ENCODE measurements at regions not wholly inside any gene's neighbourhood (a gene's known extent, or its start where the extent isn't known, plus 50 kb on each side); places are given as distances from the start of the nearest gene placed in this dataset.

DNA sequence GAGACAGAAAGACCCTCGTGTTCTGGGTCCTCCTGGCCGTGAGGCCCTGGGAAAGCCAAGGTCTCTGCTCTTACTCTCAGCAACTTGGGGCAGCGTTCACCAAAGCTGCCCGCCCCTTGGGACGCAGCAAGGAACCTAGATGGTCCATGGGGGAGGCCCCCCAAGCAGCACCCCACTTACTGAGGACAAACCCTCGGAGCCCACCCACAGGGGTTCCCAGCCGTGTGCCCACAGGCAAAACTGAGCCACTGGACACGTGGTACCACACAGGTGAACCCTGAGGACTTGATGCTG, 166.2 kb upstream of the IQSEC1 start:
- DNase-seq (ENCODE audit: insufficient read length, low spot score) = no peak
- FAIRE-seq = no peak
- no peak for TF ChIP-seq PAX5 (IDR thresholded peaks at IDR 0.05; ENCODE audit: insufficient read depth, low read length, severe bottlenecking)
- TF ChIP-seq POLR2AphosphoS5 (IDR thresholded peaks at IDR 0.05; ENCODE audit: low read depth, low read length) = no peak
- no peak for TF ChIP-seq POU2F2 (IDR thresholded peaks at IDR 0.05; ENCODE audit: low read depth, low read length)
- no peak for TF ChIP-seq POLR2A (IDR thresholded peaks at IDR 0.05; ENCODE audit: low read depth, low read length)

DNA sequence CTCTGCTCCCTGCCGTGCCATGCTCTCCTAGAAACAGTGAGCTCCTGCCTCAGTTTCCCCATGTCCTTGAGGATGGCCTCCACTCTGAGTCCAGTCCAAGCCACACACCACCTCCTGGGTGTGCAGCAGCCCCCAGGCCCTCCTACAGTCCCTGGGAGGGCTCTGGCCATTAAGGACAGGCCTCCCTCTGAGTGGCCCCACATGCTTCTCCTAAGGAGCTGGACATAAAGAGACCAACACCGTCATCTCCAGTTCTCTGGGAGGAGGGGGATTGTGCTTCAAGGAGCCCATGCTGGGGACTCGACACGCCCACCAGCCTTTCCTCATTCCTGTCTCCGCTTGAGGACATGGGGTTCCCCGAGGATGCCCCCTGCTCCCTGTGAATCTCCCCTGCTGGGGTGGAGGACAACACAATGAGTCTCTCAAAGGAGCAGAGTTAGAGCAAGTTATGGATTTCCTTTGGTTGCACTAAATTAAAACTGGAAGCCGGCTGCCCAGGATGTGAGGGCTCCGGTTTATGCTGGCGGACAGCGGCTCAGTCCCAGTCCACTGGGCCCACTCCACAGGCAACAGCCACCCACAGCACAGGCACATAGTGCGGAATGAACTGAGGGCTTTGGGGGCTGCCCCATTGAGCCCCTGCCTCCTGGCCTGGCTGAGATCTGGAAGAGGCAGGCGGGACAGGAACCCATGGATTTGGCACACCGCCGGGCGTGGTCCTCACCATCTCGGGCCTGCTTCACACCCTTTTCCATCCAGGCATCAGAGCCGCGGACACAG, 165.6 kb upstream of the IQSEC1 start:
- TF ChIP-seq POU2F2 (IDR thresholded peaks at IDR 0.05; ENCODE audit: low read depth, low read length) = no peak
- FAIRE-seq = no peak
- no peak for DNase-seq (ENCODE audit: insufficient read length, low spot score)

DNA sequence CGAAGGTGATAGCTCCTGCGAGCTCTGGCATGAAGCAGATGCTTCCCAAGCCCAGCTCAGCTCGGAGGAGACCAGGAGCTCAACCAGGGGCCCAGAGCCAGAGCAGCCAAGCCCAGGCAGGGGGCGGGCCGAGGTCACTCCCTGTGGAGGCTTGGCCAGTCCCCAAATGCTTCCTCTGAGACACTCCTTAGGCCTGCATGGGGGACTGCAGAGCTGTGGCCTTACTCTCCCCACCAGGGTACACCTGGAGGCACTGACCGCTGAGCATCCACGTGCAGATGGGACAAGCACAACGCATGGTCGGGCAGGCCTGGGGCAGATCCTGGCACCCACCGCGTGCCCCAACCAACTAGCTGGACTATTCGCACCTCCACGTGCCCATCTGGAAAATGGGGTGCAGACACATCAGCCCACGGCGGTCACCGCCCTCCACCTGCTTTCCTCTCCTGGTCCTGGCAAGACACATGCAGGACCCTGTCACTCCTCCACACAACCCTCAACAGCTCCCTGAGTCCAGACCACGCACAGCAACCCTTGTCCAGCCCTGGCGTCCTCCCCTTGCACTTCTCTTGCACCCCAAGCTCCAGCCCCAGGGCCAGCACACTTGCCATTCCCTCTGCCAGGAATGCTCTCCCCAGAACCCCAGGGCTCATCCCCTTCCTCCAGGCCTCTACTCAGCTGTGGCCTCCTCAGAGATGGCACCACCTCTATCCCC, 164.7 kb upstream of the IQSEC1 start:
- TF ChIP-seq SPI1 (IDR thresholded peaks at IDR 0.05; ENCODE audit: low read depth, low read length) = no peak
- no peak for TF ChIP-seq POLR2A (IDR thresholded peaks at IDR 0.05; ENCODE audit: low read depth, low read length)
- no peak for TF ChIP-seq PAX5 (IDR thresholded peaks at IDR 0.05; ENCODE audit: insufficient read depth, low read length, severe bottlenecking)
- no peak for TF ChIP-seq TAF1 (IDR thresholded peaks at IDR 0.05; ENCODE audit: low read depth, low read length)
- TF ChIP-seq POLR2AphosphoS5 (IDR thresholded peaks at IDR 0.05; ENCODE audit: low read depth, low read length) = no peak
- no peak for TF ChIP-seq POU2F2 (IDR thresholded peaks at IDR 0.05; ENCODE audit: low read depth, low read length)
- DNase-seq (ENCODE audit: insufficient read length, low spot score) (no peak), FAIRE-seq (no peak)

GRCh38 chr3:13236557-13237173, 163.4 kb upstream of the IQSEC1 start:
- no peak for FAIRE-seq
- no peak for DNase-seq (ENCODE audit: insufficient read length, low spot score)
- no peak for TF ChIP-seq POU2F2 (IDR thresholded peaks at IDR 0.05; ENCODE audit: low read depth, low read length)
- TF ChIP-seq TAF1 (IDR thresholded peaks at IDR 0.05; ENCODE audit: low read depth, low read length) = no peak
- no peak for TF ChIP-seq SPI1 (IDR thresholded peaks at IDR 0.05; ENCODE audit: low read depth, low read length)
- TF ChIP-seq PAX5 (IDR thresholded peaks at IDR 0.05; ENCODE audit: insufficient read depth, low read length, severe bottlenecking) = no peak
- no peak for TF ChIP-seq POLR2A (IDR thresholded peaks at IDR 0.05; ENCODE audit: low read depth, low read length)
- TF ChIP-seq POLR2AphosphoS5 (IDR thresholded peaks at IDR 0.05; ENCODE audit: low read depth, low read length) = no peak

GRCh38 chr3:13235897-13236296, 162.7 kb upstream of the IQSEC1 start:
- TF ChIP-seq POLR2AphosphoS5 (IDR thresholded peaks at IDR 0.05; ENCODE audit: low read depth, low read length) (no peak), POLR2A (IDR thresholded peaks at IDR 0.05; ENCODE audit: low read depth, low read length) (no peak), POU2F2 (IDR thresholded peaks at IDR 0.05; ENCODE audit: low read depth, low read length) (no peak), PAX5 (IDR thresholded peaks at IDR 0.05; ENCODE audit: insufficient read depth, low read length, severe bottlenecking) (no peak), SPI1 (IDR thresholded peaks at IDR 0.05; ENCODE audit: low read depth, low read length) (no peak), TAF1 (IDR thresholded peaks at IDR 0.05; ENCODE audit: low read depth, low read length) (no peak)
- DNase-seq (ENCODE audit: insufficient read length, low spot score) (no peak), FAIRE-seq (no peak)

DNA sequence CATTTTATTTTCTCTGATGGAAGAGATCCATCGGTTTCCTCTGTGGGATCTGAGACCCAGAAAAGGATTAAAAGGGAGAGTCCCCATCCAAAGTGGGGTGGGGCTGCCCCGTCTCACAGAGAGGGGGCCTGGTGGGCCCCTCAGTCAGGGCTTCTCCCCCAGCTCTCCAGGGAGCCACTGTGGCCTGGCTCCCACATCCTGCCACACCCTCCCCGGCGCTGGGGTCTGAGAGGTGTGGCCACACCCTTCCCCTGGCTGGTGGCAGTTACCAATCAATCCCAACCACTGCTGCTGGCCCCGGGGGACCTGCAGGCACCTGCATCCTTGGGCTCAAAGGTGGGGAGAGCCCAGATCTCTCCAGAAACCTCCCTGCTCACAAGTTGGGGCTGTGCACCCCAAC, 161.8 kb upstream of the IQSEC1 start:
- DNase-seq (ENCODE audit: insufficient read length, low spot score) (peak; percentile 49), FAIRE-seq (no peak)
- TF ChIP-seq POLR2AphosphoS5 (IDR thresholded peaks at IDR 0.05; ENCODE audit: low read depth, low read length) (no peak), POLR2A (IDR thresholded peaks at IDR 0.05; ENCODE audit: low read depth, low read length) (no peak)

- FAIRE-seq (peak; percentile 43), DNase-seq (ENCODE audit: insufficient read length, low spot score) (no peak)
- TF ChIP-seq TAF1 (IDR thresholded peaks at IDR 0.05; ENCODE audit: low read depth, low read length) = no peak
- TF ChIP-seq POLR2A (IDR thresholded peaks at IDR 0.05; ENCODE audit: low read depth, low read length) = no peak
- no peak for TF ChIP-seq SPI1 (IDR thresholded peaks at IDR 0.05; ENCODE audit: low read depth, low read length)
- TF ChIP-seq POU2F2 (IDR thresholded peaks at IDR 0.05; ENCODE audit: low read depth, low read length) = no peak
- no peak for TF ChIP-seq POLR2AphosphoS5 (IDR thresholded peaks at IDR 0.05; ENCODE audit: low read depth, low read length)
- TF ChIP-seq PAX5 (IDR thresholded peaks at IDR 0.05; ENCODE audit: insufficient read depth, low read length, severe bottlenecking) = no peak
These were observed 161.4 kb upstream of the IQSEC1 start for GRCh38 chr3:13234666-13235065.

GRCh38 chr3:13233487-13234485, 160.6 kb upstream of the IQSEC1 start:
- peak; percentile 44 for DNase-seq (ENCODE audit: insufficient read length, low spot score)
- peak; percentile 76 for FAIRE-seq
- TF ChIP-seq SPI1 (IDR thresholded peaks at IDR 0.05; ENCODE audit: low read depth, low read length) (no peak), TAF1 (IDR thresholded peaks at IDR 0.05; ENCODE audit: low read depth, low read length) (no peak), POLR2AphosphoS5 (IDR thresholded peaks at IDR 0.05; ENCODE audit: low read depth, low read length) (no peak), POLR2A (IDR thresholded peaks at IDR 0.05; ENCODE audit: low read depth, low read length) (no peak), PAX5 (IDR thresholded peaks at IDR 0.05; ENCODE audit: insufficient read depth, low read length, severe bottlenecking) (no peak), POU2F2 (IDR thresholded peaks at IDR 0.05; ENCODE audit: low read depth, low read length) (no peak)
